MM.1S (cell line): ENCODE measurements at regions not wholly inside any gene's neighbourhood (a gene's known extent, or its start where the extent isn't known, plus 50 kb on each side); places are given as distances from the start of the nearest gene placed in this dataset.
"Not testable (repeated sequence)": the region's sequence is repeated elsewhere in the genome, so short reads cannot be mapped to it uniquely, and the experiment has no call there.

Experiments
- DNase-seq: peaks from one replicate; pipeline ENCODE4 v3.0.0-alpha.2; 2015
- H2AFZ ChIP-seq: fragments of 300-600 bp; sonication (generic); 2 replicates; pipeline ENCODE4 v1.6.0; 2016; ENCODE audit warnings: antibody characterized with exemption, low read length
- H3F3A ChIP-seq: fragments of 300-600 bp; sonication (generic); 2 replicates; pipeline ENCODE4 v1.6.1; 2016; ENCODE audit warnings: mild to moderate bottlenecking, antibody characterized with exemption, low read length, moderate library complexity, mixed read lengths; ENCODE audit not compliant: insufficient read depth
- H3K27ac ChIP-seq: fragments of 300-600 bp; sonication (generic); 2 replicates; pipeline ENCODE4 v1.5.1; 2016; ENCODE audit warnings: mild to moderate bottlenecking, low read length
- H3K27me3 ChIP-seq: fragments of 300-600 bp; sonication (generic); replicated peaks from 2 replicates; pipeline ENCODE4 v1.6.0; 2016; ENCODE audit warnings: low read length; ENCODE audit not compliant: insufficient read depth
- H3K36me3 ChIP-seq: fragments of 300-600 bp; sonication (generic); replicated peaks from 2 replicates; pipeline ENCODE4 v1.6.1; 2016; ENCODE audit warnings: mild to moderate bottlenecking, low read length, mixed read lengths; ENCODE audit not compliant: insufficient read depth
- H3K4me1 ChIP-seq: fragments of 300-600 bp; sonication (generic); 2 replicates; pipeline ENCODE4 v1.6.1; 2016; ENCODE audit warnings: low read length, mixed read lengths
- H3K4me2 ChIP-seq: fragments of 300-600 bp; sonication (generic); 2 replicates; pipeline ENCODE4 v1.6.0; 2016; ENCODE audit warnings: low read depth, low read length
- H3K4me3 ChIP-seq: fragments of 300-600 bp; sonication (generic); 2 replicates; pipeline ENCODE4 v1.5.1; 2016; ENCODE audit warnings: low read length, mixed read lengths
- H3K79me2 ChIP-seq: fragments of 300-600 bp; sonication (generic); 2 replicates; pipeline ENCODE4 v1.6.1; 2016; ENCODE audit warnings: mixed run types, low read length, mixed read lengths
- H3K9ac ChIP-seq: fragments of 300-600 bp; sonication (generic); 2 replicates; pipeline ENCODE4 v1.6.1; 2016; ENCODE audit warnings: low read length, mixed read lengths
- H3K9me2 ChIP-seq: fragments of 300-600 bp; sonication (generic); replicated peaks from 2 replicates; pipeline ENCODE4 v1.6.1; 2016; ENCODE audit warnings: mild to moderate bottlenecking, low read length, mixed read lengths; ENCODE audit not compliant: insufficient read depth
- H3K9me3 ChIP-seq: fragments of 300-600 bp; sonication (generic); replicated peaks from 2 replicates; pipeline ENCODE4 v1.6.1; 2016; ENCODE audit warnings: mild to moderate bottlenecking, low read length, mixed read lengths; ENCODE audit not compliant: insufficient read depth
- H4K20me1 ChIP-seq: fragments of 300-600 bp; sonication (generic); 2 replicates; pipeline ENCODE4 v1.6.1; 2016; ENCODE audit warnings: mild to moderate bottlenecking, low read length, moderate library complexity, mixed read lengths; ENCODE audit not compliant: insufficient read depth
- EZH2 ChIP-seq: fragments of 300-600 bp; sonication (generic); optimal IDR thresholded peaks from 2 replicates; pipeline ENCODE3; 2017; ENCODE audit warnings: low read depth, mild to moderate bottlenecking, antibody characterized with exemption, low read length, mixed read lengths
- EZH2phosphoT487 ChIP-seq: fragments of 300-600 bp; sonication (generic); IDR thresholded peaks from 2 replicates; pipeline ENCODE4 v1.6.1; 2018; ENCODE audit warnings: antibody characterized with exemption, low read length
- TF ChIP-seq, protein P1 (sequence below): fragments of 300-600 bp; sonication (generic); IDR thresholded peaks from 2 replicates; pipeline ENCODE4 v1.5.1; 2016; ENCODE audit warnings: antibody characterized with exemption, low read length, mixed read lengths

DNA sequence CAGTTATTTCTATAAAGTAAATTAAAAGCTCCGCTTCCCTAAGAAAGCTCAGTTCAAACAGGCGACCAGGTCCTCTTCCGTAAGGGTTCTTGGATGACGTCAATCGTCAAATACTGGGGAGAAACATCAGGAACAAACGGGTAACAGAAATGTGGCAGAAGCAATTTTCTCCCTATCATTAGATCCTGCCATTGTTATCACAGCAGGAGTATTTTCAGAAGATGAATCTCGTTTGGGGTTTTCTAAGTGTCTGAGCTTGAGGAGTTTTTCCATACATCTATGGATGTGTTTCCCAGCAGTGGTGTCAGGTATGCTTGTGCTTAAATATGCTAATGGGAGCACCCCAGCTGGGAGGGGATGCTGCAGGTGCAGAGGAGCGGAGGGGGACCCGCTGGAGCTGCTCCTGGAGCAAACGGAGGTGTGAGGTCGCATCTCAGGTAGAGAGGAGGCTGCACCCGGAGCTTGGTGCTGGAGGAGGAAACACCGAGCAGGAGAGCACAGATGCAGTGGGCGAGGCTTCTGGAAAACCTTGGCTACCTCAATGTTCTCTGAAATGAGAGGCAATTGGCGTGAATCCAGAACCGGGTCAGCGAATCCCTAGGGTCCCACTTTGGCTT lies 795.5 kb downstream of the AACS start:
- TF ChIP-seq, protein P1, sequence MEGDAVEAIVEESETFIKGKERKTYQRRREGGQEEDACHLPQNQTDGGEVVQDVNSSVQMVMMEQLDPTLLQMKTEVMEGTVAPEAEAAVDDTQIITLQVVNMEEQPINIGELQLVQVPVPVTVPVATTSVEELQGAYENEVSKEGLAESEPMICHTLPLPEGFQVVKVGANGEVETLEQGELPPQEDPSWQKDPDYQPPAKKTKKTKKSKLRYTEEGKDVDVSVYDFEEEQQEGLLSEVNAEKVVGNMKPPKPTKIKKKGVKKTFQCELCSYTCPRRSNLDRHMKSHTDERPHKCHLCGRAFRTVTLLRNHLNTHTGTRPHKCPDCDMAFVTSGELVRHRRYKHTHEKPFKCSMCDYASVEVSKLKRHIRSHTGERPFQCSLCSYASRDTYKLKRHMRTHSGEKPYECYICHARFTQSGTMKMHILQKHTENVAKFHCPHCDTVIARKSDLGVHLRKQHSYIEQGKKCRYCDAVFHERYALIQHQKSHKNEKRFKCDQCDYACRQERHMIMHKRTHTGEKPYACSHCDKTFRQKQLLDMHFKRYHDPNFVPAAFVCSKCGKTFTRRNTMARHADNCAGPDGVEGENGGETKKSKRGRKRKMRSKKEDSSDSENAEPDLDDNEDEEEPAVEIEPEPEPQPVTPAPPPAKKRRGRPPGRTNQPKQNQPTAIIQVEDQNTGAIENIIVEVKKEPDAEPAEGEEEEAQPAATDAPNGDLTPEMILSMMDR, result no peak
- no peak for TF ChIP-seq EZH2phosphoT487
- no peak for TF ChIP-seq EZH2

DNA sequence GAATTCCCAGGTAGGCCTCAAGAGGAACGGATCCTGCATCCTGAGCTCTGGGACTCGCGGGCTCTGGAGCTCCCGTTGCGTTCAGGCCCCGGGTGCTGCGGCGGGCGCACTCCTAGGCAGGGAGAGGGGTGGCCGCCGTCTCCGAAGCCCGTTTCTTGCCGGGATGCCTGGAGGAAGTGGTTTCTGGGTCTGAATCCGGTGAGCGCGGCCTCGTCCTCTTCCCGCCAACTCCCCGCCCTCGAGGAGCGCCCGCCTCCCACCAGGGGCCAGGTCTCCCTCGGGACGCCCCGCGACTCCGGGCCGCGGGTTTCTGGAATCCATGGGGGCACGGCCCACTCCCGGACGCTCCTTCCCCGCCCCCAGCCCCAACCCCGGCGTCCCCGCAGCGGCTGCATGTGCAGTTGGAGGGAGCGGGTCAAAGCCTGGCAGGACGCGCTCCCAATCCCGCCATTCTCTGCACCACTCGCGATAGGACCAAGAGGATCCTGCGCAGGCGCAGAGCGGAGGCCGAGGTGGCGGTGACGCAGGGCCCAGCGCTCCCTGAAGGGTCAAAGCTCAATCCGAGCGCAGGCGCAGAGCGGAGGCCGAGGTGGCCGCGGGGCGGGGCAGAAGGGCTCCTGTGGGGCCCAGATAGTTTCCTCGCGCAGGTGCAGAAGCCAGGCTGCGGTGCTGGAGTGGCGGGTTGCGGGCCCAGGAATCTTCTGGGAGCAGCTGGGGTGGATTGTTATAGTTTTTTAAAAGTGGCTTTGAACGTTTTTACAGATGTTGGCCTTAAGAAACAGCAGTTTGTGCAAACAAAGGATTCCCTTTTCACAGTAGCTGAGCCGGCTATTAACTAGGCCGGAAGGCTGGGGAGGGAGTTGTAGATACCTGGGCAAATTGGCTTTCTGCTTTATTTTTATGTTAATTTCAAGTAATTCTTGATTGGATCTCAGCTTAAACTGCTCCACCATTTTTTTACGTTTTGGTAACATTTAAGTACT lies 796.4 kb downstream of the AACS start:
- Histone ChIP-seq H3K4me1 (no peaks in the 10 kb centered on the region), H3K4me3 (no peak overlapping the region), H3K9ac (no peak overlapping the region), H3F3A (no peaks in the 10 kb centered on the region), H3K4me2 (no peak overlapping the region), H3K9me2 (no peaks in the 10 kb centered on the region), H3K27ac (no peak overlapping the region), H3K27me3 (no peaks in the 10 kb centered on the region), H3K9me3 (no peaks in the 10 kb centered on the region), H3K36me3 (no peaks in the 10 kb centered on the region), H4K20me1 (no peaks in the 10 kb centered on the region), H3K79me2 (no peaks in the 10 kb centered on the region), H2AFZ (no peak overlapping the region)
- DNase-seq, result no peak
- TF ChIP-seq EZH2phosphoT487 (no peak), EZH2 (no peak)
- TF ChIP-seq, protein P1, result no peak

More for the DNA sequence above, 795.5 kb downstream of the AACS start:
- Histone ChIP-seq H4K20me1 (no peaks in the 10 kb centered on the region), H3K4me2 (no peak overlapping the region), H3K4me1 (no peaks in the 10 kb centered on the region), H3K36me3 (no peaks in the 10 kb centered on the region), H3K79me2 (no peaks in the 10 kb centered on the region), H3K4me3 (no peak overlapping the region), H3K9me2 (no peaks in the 10 kb centered on the region), H2AFZ (no peak overlapping the region), H3K9ac (no peak overlapping the region), H3F3A (no peaks in the 10 kb centered on the region), H3K9me3 (no peaks in the 10 kb centered on the region), H3K27me3 (no peaks in the 10 kb centered on the region), H3K27ac (no peak overlapping the region)
- DNase-seq, result no peak

DNA sequence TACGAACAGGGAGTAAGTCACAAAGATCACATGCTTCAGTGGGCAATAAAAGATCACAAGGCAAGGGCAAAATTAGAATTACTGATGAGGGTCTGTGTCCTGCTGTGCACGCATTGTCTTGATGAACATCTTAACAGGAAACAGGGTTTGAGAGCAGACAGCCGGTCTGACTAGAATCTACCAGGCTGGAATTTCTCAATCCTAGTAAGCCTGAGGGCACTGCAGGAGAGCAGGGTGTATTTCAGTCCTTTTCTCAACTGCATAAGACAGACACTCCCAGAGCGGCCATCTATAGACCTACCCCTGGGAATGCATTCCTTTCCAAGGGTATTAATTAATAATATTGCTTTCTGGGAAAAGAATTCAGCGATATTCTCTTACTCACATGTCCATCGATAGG lies 800.0 kb downstream of the AACS start:
- H3K4me2 ChIP-seq, H3K27me3 ChIP-seq, H3F3A ChIP-seq, H3K79me2 ChIP-seq, H3K4me1 ChIP-seq, H3K9me3 ChIP-seq, H3K9me2 ChIP-seq, H3K27ac ChIP-seq, H3K36me3 ChIP-seq, H4K20me1 ChIP-seq, DNase-seq, H3K9ac ChIP-seq, H3K4me3 ChIP-seq, H2AFZ ChIP-seq: not testable (repeated sequence)
